BLaER1 treated with 17β-estradiol and CSF1 and Interleukin-3, amounts not matched to agents 10 nM and 100 nM (cell line): ENCODE measurements at regions not wholly inside any gene's neighbourhood (a gene's known extent, or its start where the extent isn't known, plus 50 kb on each side); places are given as distances from the start of the nearest gene placed in this dataset.
"Not testable (repeated sequence)": the region's sequence is repeated elsewhere in the genome, so short reads cannot be mapped to it uniquely, and the experiment has no call there.

Experiments used
- H3K27ac ChIP-seq, 11 experiments: shearing (Covaris generic); formaldehyde crosslinking; 2 replicates each; pipeline ENCODE4 v1.8.1; 2022
- H3K27me3 ChIP-seq, 11 experiments: shearing (Covaris generic); formaldehyde crosslinking; 2 replicates each; pipeline ENCODE4 v1.8.1; 2022
- H3K36me3 ChIP-seq, 11 experiments: shearing (Covaris generic); formaldehyde crosslinking; 2 replicates each; pipeline ENCODE4 v1.8.1; 2022
- H3K4me1 ChIP-seq, 10 experiments: shearing (Covaris generic); formaldehyde crosslinking; 2 replicates each; pipeline ENCODE4 v1.8.1; 2022
- H3K4me2 ChIP-seq, 11 experiments: shearing (Covaris generic); formaldehyde crosslinking; 2 replicates each; pipeline ENCODE4 v1.8.1; 2022
- H3K4me3 ChIP-seq, 10 experiments: shearing (Covaris generic); formaldehyde crosslinking; 2 replicates each; pipeline ENCODE4 v1.8.1; 2022
- H3K9ac ChIP-seq, 11 experiments: shearing (Covaris generic); formaldehyde crosslinking; 2 replicates each; pipeline ENCODE4 v1.8.1; 2022
- H3K9me3 ChIP-seq, 11 experiments: shearing (Covaris generic); formaldehyde crosslinking; replicated peaks in 1 of 11; 2 replicates each; pipeline ENCODE4 v1.8.1; 2022
- H4K20me1 ChIP-seq, 11 experiments: shearing (Covaris generic); formaldehyde crosslinking; 2 replicates each; pipeline ENCODE4 v1.8.1; 2022
- Cebpa-rat ChIP-seq, 11 experiments: shearing (Covaris generic); IDR thresholded peaks; 2 replicates each; pipeline ENCODE4 v1.8.1; 2022

DNA sequence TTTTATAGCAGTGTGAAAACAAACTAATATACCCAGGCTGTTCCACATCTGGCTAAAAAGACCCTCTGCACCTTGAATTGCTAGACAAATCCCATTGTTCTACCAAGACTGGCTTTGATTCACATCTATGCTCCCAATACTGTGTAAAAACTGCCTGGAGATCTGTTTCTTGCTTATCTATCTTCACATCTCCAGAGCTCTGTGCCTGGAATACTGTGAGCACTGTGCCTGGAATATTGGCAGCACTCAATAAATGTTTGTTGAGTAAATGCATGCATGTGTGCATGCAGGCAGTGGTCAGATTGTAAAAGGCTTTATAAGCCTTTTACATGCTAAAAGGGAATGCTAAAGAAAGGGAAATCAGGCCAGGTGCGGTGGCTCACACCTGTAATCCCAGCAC, 75.5 kb upstream of the APP start:
- Histone ChIP-seq H3K4me2 (no peak overlapping the region), H3K9me3 (no peaks in the 10 kb centered on the region), H4K20me1 (no peaks in the 10 kb centered on the region), H3K4me1 (no peaks in the 10 kb centered on the region; a peak in 1 of 20 replicates), H3K4me3 (no peak overlapping the region), H3K36me3 (no peaks in the 10 kb centered on the region), H3K27me3 (no peaks in the 10 kb centered on the region), H3K9ac (no peak overlapping the region), H3K27ac (no peak overlapping the region)
- TF ChIP-seq Cebpa-rat (IDR thresholded peaks at IDR 0.05), result no peak

GRCh38 chr21:26245428-26245827, 74.9 kb upstream of the APP start:
- no peaks in the 10 kb centered on the region for H3K9me3 ChIP-seq
- no peak for TF ChIP-seq Cebpa-rat (IDR thresholded peaks at IDR 0.05)
- no peaks in the 10 kb centered on the region for H3K27me3 ChIP-seq
- no peak overlapping the region for H3K4me3 ChIP-seq
- no peaks in the 10 kb centered on the region; a peak in 1 of 20 replicates for H3K4me1 ChIP-seq
- H3K4me2 ChIP-seq, result no peak overlapping the region
- H3K36me3 ChIP-seq, result no peaks in the 10 kb centered on the region
- H3K27ac ChIP-seq, result no peak overlapping the region
- no peaks in the 10 kb centered on the region for H4K20me1 ChIP-seq
- H3K9ac ChIP-seq, result no peak overlapping the region

- H3K9ac ChIP-seq, result no peak overlapping the region
- H4K20me1 ChIP-seq, result no peaks in the 10 kb centered on the region
- no peaks in the 10 kb centered on the region for H3K27me3 ChIP-seq
- H3K36me3 ChIP-seq, result no peaks in the 10 kb centered on the region
- H3K27ac ChIP-seq, result no peak overlapping the region
- H3K4me1 ChIP-seq, result no peaks in the 10 kb centered on the region
- no peaks in the 10 kb centered on the region for H3K9me3 ChIP-seq
- TF ChIP-seq Cebpa-rat (IDR thresholded peaks at IDR 0.05), result no peak
- no peak overlapping the region for H3K4me3 ChIP-seq
- H3K4me2 ChIP-seq, result no peak overlapping the region
Observed at GRCh38 chr21:26238646-26239045, 68.1 kb upstream of the APP start.

DNA sequence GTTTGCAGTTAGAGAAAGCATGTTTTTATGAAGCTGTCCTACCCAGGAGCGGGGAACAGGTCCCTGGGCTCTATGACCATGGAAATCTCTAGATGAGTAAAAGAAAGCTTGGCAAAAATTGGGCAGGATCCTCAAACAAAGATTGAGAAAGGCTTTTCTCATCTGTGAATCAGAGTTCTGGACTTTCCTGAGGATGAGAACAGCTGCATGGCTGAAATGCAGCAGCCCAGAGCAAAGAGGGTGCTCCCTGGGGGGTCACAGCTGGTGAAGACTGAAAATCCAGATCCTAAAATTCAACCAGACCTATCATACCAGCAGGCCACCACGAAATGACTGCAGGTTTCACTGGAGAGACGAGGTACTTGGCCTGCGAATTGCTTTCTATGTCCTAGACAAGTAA, 65.7 kb upstream of the APP start:
- H3K4me1 ChIP-seq, result no peaks in the 10 kb centered on the region
- H3K27me3 ChIP-seq, result no peaks in the 10 kb centered on the region
- no peak overlapping the region for H3K4me2 ChIP-seq
- no peaks in the 10 kb centered on the region for H3K9me3 ChIP-seq
- no peaks in the 10 kb centered on the region for H4K20me1 ChIP-seq
- no peaks in the 10 kb centered on the region for H3K36me3 ChIP-seq
- TF ChIP-seq Cebpa-rat (IDR thresholded peaks at IDR 0.05), result no peak
- no peak overlapping the region for H3K27ac ChIP-seq
- H3K4me3 ChIP-seq, result no peak overlapping the region
- no peak overlapping the region for H3K9ac ChIP-seq

- H3K27ac ChIP-seq, H3K27me3 ChIP-seq, H3K4me1 ChIP-seq, H3K9me3 ChIP-seq, H3K9ac ChIP-seq, H3K4me2 ChIP-seq, H3K4me3 ChIP-seq, H3K36me3 ChIP-seq, H4K20me1 ChIP-seq: not testable (repeated sequence)
Observed at GRCh38 chr21:26233297-26233696, 62.7 kb upstream of the APP start.

- not testable (repeated sequence) for H3K27me3 ChIP-seq, H3K27ac ChIP-seq, H3K4me3 ChIP-seq, H3K9ac ChIP-seq, H3K4me1 ChIP-seq, H3K4me2 ChIP-seq, H3K36me3 ChIP-seq, H4K20me1 ChIP-seq, H3K9me3 ChIP-seq
Observed at GRCh38 chr21:26232491-26232890, 61.9 kb upstream of the APP start.

DNA sequence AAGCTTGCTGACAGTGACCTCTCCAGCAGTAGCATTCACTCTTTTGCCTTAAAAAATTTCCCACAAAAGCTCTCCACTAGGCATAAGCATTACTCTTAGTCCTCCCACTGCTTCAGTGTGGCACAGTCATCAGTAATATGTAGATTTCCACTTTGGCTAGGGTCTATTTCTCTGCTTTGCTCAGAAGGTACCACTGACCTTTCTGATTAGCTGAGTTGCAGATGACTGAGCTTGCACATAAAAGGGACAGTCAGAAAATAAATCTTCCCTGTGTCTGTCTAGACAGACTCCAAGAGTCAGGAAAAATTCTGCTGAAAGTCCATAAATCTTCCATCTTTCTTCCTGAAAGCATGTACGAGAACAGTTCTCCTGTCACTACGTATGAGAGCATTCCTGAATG, 56.6 kb upstream of the APP start:
- H3K27ac ChIP-seq, result no peak overlapping the region
- no peak for TF ChIP-seq Cebpa-rat (IDR thresholded peaks at IDR 0.05)

GRCh38 chr21:26226724-26227123, 56.2 kb upstream of the APP start:
- H3K9ac ChIP-seq, result no peak overlapping the region
- H3K36me3 ChIP-seq, result no peaks in the 10 kb centered on the region
- no peaks in the 10 kb centered on the region for H4K20me1 ChIP-seq
- no peak overlapping the region for H3K27ac ChIP-seq
- no peaks in the 10 kb centered on the region for H3K27me3 ChIP-seq
- no peak overlapping the region for H3K4me3 ChIP-seq
- no peak for TF ChIP-seq Cebpa-rat (IDR thresholded peaks at IDR 0.05)
- H3K9me3 ChIP-seq, result no peaks in the 10 kb centered on the region
- no peak overlapping the region for H3K4me2 ChIP-seq
- no peaks in the 10 kb centered on the region for H3K4me1 ChIP-seq

More for the DNA sequence above, 56.6 kb upstream of the APP start:
- Histone ChIP-seq H3K4me1 (no peaks in the 10 kb centered on the region), H3K4me2 (no peak overlapping the region), H3K36me3 (no peaks in the 10 kb centered on the region), H3K27me3 (no peaks in the 10 kb centered on the region), H3K4me3 (no peak overlapping the region), H3K9me3 (no peaks in the 10 kb centered on the region), H3K9ac (no peak overlapping the region), H4K20me1 (no peaks in the 10 kb centered on the region)

DNA sequence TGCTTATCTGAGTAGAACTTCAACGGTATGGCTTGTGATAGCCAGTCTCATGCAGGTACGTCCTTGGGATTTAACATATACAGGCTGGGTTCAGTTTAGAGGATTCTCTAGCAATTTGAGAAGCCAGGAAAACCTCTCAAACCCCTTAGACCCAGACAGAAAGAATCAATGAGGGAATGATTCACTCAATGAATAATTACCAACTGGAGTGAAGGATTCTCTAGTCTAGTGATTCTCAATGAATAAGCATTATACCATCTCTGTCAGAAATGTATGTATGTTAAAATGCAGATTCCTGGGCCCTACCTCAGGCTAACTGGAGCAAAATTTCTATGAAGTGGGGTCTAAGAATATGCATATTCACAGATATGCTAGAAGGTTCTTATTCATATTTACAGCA, 54.5 kb upstream of the APP start:
- no peak overlapping the region for H3K4me3 ChIP-seq
- no peaks in the 10 kb centered on the region for H3K36me3 ChIP-seq
- TF ChIP-seq Cebpa-rat (IDR thresholded peaks at IDR 0.05), result no peak
- peaks cover 0 to 8% (median under 1%) of the 10 kb centered on the region in 11 experiments; a peak in 4 of 22 replicates for H3K9me3 ChIP-seq
- no peaks in the 10 kb centered on the region for H3K27me3 ChIP-seq
- H3K4me1 ChIP-seq, result no peaks in the 10 kb centered on the region
- H3K27ac ChIP-seq, result no peak overlapping the region
- H4K20me1 ChIP-seq, result no peaks in the 10 kb centered on the region
- no peak overlapping the region for H3K4me2 ChIP-seq
- no peak overlapping the region for H3K9ac ChIP-seq

GRCh38 chr21:26224366-26224765, 53.8 kb upstream of the APP start:
- no peak overlapping the region for H3K27ac ChIP-seq
- H3K4me2 ChIP-seq, result no peak overlapping the region
- no peaks in the 10 kb centered on the region for H4K20me1 ChIP-seq
- no peak overlapping the region for H3K9ac ChIP-seq
- H3K4me3 ChIP-seq, result no peak overlapping the region
- no peaks in the 10 kb centered on the region for H3K4me1 ChIP-seq
- H3K27me3 ChIP-seq, result no peaks in the 10 kb centered on the region
- TF ChIP-seq Cebpa-rat (IDR thresholded peaks at IDR 0.05), result no peak
- no peaks in the 10 kb centered on the region for H3K36me3 ChIP-seq
- H3K9me3 ChIP-seq, result peaks cover 0 to 15% (median 7%) of the 10 kb centered on the region in 11 experiments; a peak in 13 of 22 replicates
